GM21786 (cell line): ENCODE measurements at regions not wholly inside any gene's neighbourhood (a gene's known extent, or its start where the extent isn't known, plus 50 kb on each side); places are given as distances from the start of the nearest gene placed in this dataset.
"Not testable (repeated sequence)": the region's sequence is repeated elsewhere in the genome, so short reads cannot be mapped to it uniquely, and the experiment has no call there.

Source experiments
- ATAC-seq: cut with Tn5 transposase; IDR thresholded peaks from one replicate; pipeline ENCODE4 v1.9.1; 2021; ENCODE audit not compliant: unreplicated experiment

GRCh38 chr16:73966851-73967250, 329.8 kb upstream of the PSMD7 start:
- ATAC-seq: no peak

GRCh38 chr16:73965591-73965990, 331.0 kb upstream of the PSMD7 start:
- ATAC-seq: no peak

- ATAC-seq: peak; percentile 47
These were observed 339.8 kb upstream of the PSMD7 start for GRCh38 chr16:73956587-73957494.

GRCh38 chr16:73955702-73956101, 340.9 kb upstream of the PSMD7 start:
- ATAC-seq: no peak

- no peak for ATAC-seq
These were observed 341.4 kb upstream of the PSMD7 start for GRCh38 chr16:73955255-73955654.

- ATAC-seq: no peak
These were observed 345.1 kb upstream of the PSMD7 start for GRCh38 chr16:73951481-73951880.

GRCh38 chr16:73949574-73950320, 346.9 kb upstream of the PSMD7 start:
- no peak for ATAC-seq

GRCh38 chr16:73945631-73946030, 351.0 kb upstream of the PSMD7 start:
- no peak for ATAC-seq

- not testable (repeated sequence) for ATAC-seq
These were observed 353.4 kb upstream of the PSMD7 start for GRCh38 chr16:73943184-73943583.

- ATAC-seq: not testable (repeated sequence)
These were observed 355.8 kb upstream of the PSMD7 start for GRCh38 chr16:73940786-73941185.

GRCh38 chr16:73923951-73924350, 372.7 kb upstream of the PSMD7 start:
- no peak for ATAC-seq

GRCh38 chr16:73921295-73921694, 375.3 kb upstream of the PSMD7 start:
- no peak for ATAC-seq

- ATAC-seq: no peak
These were observed 379.6 kb upstream of the PSMD7 start for GRCh38 chr16:73916829-73917594.

GRCh38 chr16:73915935-73916334, 380.7 kb upstream of the PSMD7 start:
- ATAC-seq: no peak

GRCh38 chr16:73915140-73915539, 381.5 kb upstream of the PSMD7 start:
- ATAC-seq: no peak

- no peak for ATAC-seq
These were observed 383.8 kb upstream of the PSMD7 start for GRCh38 chr16:73912850-73913249.

- ATAC-seq: no peak
These were observed 384.3 kb upstream of the PSMD7 start for GRCh38 chr16:73912281-73912680.

- ATAC-seq: no peak
These were observed 387.0 kb upstream of the PSMD7 start for GRCh38 chr16:73909529-73910035.

GRCh38 chr16:73891129-73891542, 405.5 kb upstream of the PSMD7 start:
- no peak for ATAC-seq

- no peak for ATAC-seq
These were observed 406.2 kb upstream of the PSMD7 start for GRCh38 chr16:73890186-73891128.
